HL-60 (cell line): ENCODE measurements at regions not wholly inside any gene's neighbourhood (a gene's known extent, or its start where the extent isn't known, plus 50 kb on each side); places are given as distances from the start of the nearest gene placed in this dataset.

Experiments used
- DNase-seq, 2 experiments: peaks; one replicate each; pipeline ENCODE4 v3.0.0-alpha.2; 2010 to 2020; ENCODE audit warnings: low read depth in 1 of 2, low spot score in 1 of 2
- H3K27ac ChIP-seq: fragments of 250-450 bp; sonication (Bioruptor Pico); replicated peaks from 2 replicates; pipeline ENCODE4 v1.5.1; 2020; ENCODE audit warnings: mild to moderate bottlenecking, moderate library complexity
- H3K27me3 ChIP-seq: fragments of 250-450 bp; sonication (Bioruptor Pico); 2 replicates; pipeline ENCODE4 v1.5.1; 2021; ENCODE audit warnings: mild to moderate bottlenecking, moderate library complexity; ENCODE audit not compliant: insufficient read depth, poor library complexity, severe bottlenecking
- H3K4me3 ChIP-seq: replicated peaks from 2 replicates; pipeline ENCODE4 v1.5.1; 2011; ENCODE audit warnings: mild to moderate bottlenecking, control low read depth, low read length; ENCODE audit not compliant: insufficient read depth
- CTCF ChIP-seq: IDR thresholded peaks from one replicate; pipeline ENCODE4 v1.5.1; 2011; ENCODE audit warnings: low read length, control low read depth, inconsistent platforms; ENCODE audit not compliant: insufficient read depth
- GABPA ChIP-seq: IDR thresholded peaks from 2 replicates; pipeline ENCODE4 v1.6.1; 2012; ENCODE audit warnings: low read depth
- POLR2AphosphoS5 ChIP-seq: IDR thresholded peaks from 2 replicates; pipeline ENCODE4 v1.6.1; 2012; ENCODE audit warnings: low read depth
- REST ChIP-seq: IDR thresholded peaks from 2 replicates; pipeline ENCODE4 v1.6.1; 2012; ENCODE audit warnings: low read depth; ENCODE audit not compliant: insufficient replicate concordance
- SPI1 ChIP-seq: IDR thresholded peaks from 2 replicates; pipeline ENCODE4 v1.6.1; 2012; ENCODE audit warnings: low read depth, mild to moderate bottlenecking, borderline replicate concordance

- no peak for DNase-seq
- no peaks in the 10 kb centered on the region for H3K27me3 ChIP-seq
- H3K27ac ChIP-seq = no peak overlapping the region
- no peak overlapping the region for H3K4me3 ChIP-seq
- TF ChIP-seq SPI1 (no peak), CTCF (no peak), REST (no peak), POLR2AphosphoS5 (no peak), GABPA (no peak)
Measured at GRCh38 chr10:85032981-85033380, 704.6 kb downstream of the CCSER2 start.

- Histone ChIP-seq H3K27me3 (no peaks in the 10 kb centered on the region), H3K4me3 (no peak overlapping the region), H3K27ac (no peak overlapping the region)
- DNase-seq = no peak
- no peak for TF ChIP-seq CTCF
- no peak for TF ChIP-seq REST
- no peak for TF ChIP-seq POLR2AphosphoS5
- TF ChIP-seq SPI1 = no peak
- TF ChIP-seq GABPA = no peak
Measured at GRCh38 chr10:85036661-85037060, 708.3 kb downstream of the CCSER2 start.

GRCh38 chr10:85039311-85039710 is 710.9 kb downstream of the CCSER2 start:
- DNase-seq = no peak
- Histone ChIP-seq H3K27ac (no peak overlapping the region), H3K27me3 (no peaks in the 10 kb centered on the region), H3K4me3 (no peak overlapping the region)
- no peak for TF ChIP-seq POLR2AphosphoS5
- TF ChIP-seq SPI1 = no peak
- TF ChIP-seq REST = no peak
- no peak for TF ChIP-seq CTCF
- no peak for TF ChIP-seq GABPA
